Naive thymus-derived CD4-positive, alpha-beta T cell (primary cell): ENCODE measurements at regions not wholly inside any gene's neighbourhood (a gene's known extent, or its start where the extent isn't known, plus 50 kb on each side); places are given as distances from the start of the nearest gene placed in this dataset.
A peak's percentile ranks its signal among the peaks of the same experiment; 100 is the strongest.

Experiments
- ATAC-seq: fragments of 150-1000 bp; cut with Tn5 transposase; 2 replicates; pipeline ENCODE4 v1.10.0; 2021; ENCODE audit warnings: mild to moderate bottlenecking, moderate library complexity
- CTCF ChIA-PET: fragments of 350-600 bp; sonication (Branson Sonifier 250); formaldehyde crosslinking; loops from one replicate; lab custom pipeline; 2021; ENCODE audit warnings: antibody characterized with exemption; lab: Charles Lee
- POLR2A ChIA-PET: fragments of 350-600 bp; sonication (Branson Sonifier 250); formaldehyde crosslinking; loops from one replicate; lab custom pipeline; 2021; ENCODE audit warnings: antibody characterized with exemption, inconsistent platforms; lab: Charles Lee
- DNase-seq, 9 donors: peaks; one replicate each; pipeline versions ENCODE4 v3.0.0 to v3.0.0-alpha.2; 2020 to 2022; ENCODE audit warnings: mixed read lengths in 1 of 9
- H3K27ac ChIP-seq: one replicate; pipeline ENCODE4 v1.7.0; 2013; ENCODE audit warnings: mild to moderate bottlenecking, low read depth, low read length, moderate library complexity
- H3K27me3 ChIP-seq, 2 donors: one replicate each; pipeline ENCODE4 v1.7.0; 2013; ENCODE audit warnings: low read length in 2 of 2, mild to moderate bottlenecking in 2 of 2, moderate library complexity in 2 of 2; ENCODE audit not compliant: control insufficient read depth in 2 of 2, insufficient read depth in 2 of 2
- H3K36me3 ChIP-seq, 3 experiments: 1 replicate in 2 of 3; 2 replicates in 1 of 3; pipeline ENCODE4 v1.7.0; 2013; ENCODE audit warnings: low read length in 3 of 3, mild to moderate bottlenecking in 3 of 3, moderate library complexity in 1 of 3; ENCODE audit not compliant: insufficient read depth in 3 of 3, control insufficient read depth in 2 of 3
- H3K4me1 ChIP-seq, 2 donors: one replicate each; pipeline ENCODE4 v1.7.0; 2013; ENCODE audit warnings: low read length in 2 of 2, mild to moderate bottlenecking in 2 of 2, moderate library complexity in 1 of 2; ENCODE audit not compliant: control insufficient read depth in 2 of 2, insufficient read depth in 2 of 2
- H3K4me3 ChIP-seq: 2 replicates; pipeline ENCODE4 v1.7.0; 2013; ENCODE audit warnings: mild to moderate bottlenecking, low read length
- H3K9me3 ChIP-seq, 3 experiments: 1 replicate in 2 of 3; 2 replicates in 1 of 3; pipeline ENCODE4 v1.7.0; 2013; ENCODE audit warnings: low read length in 3 of 3; ENCODE audit not compliant: control insufficient read depth in 2 of 3
- H3K27ac Mint-ChIP-seq, 9 donors: one replicate each; pipeline ENCODE4 v1.8.0; 2020 to 2022; ENCODE audit warnings: mixed read lengths in 9 of 9, mild to moderate bottlenecking in 8 of 9, moderate library complexity in 5 of 9, inconsistent platforms in 2 of 9
- H3K27me3 Mint-ChIP-seq, 5 donors: one replicate each; pipeline ENCODE4 v1.8.0; 2021 to 2022; ENCODE audit warnings: mixed read lengths in 5 of 5, mild to moderate bottlenecking in 1 of 5
- H3K36me3 Mint-ChIP-seq, 5 donors: one replicate each; pipeline ENCODE4 v1.8.0; 2020 to 2022; ENCODE audit warnings: mixed read lengths in 5 of 5, mild to moderate bottlenecking in 3 of 5, inconsistent platforms in 1 of 5
- H3K4me1 Mint-ChIP-seq, 7 donors: one replicate each; pipeline ENCODE4 v1.8.0; 2020 to 2022; ENCODE audit warnings: mixed read lengths in 7 of 7, mild to moderate bottlenecking in 3 of 7, inconsistent platforms in 1 of 7
- H3K4me3 Mint-ChIP-seq, 10 donors: one replicate each; pipeline ENCODE4 v1.8.0; 2020 to 2022; ENCODE audit warnings: mild to moderate bottlenecking in 10 of 10, mixed read lengths in 10 of 10, moderate library complexity in 6 of 10, inconsistent platforms in 2 of 10
- H3K9me3 Mint-ChIP-seq, 11 donors: one replicate each; pipeline ENCODE4 v1.8.0; 2020 to 2022; ENCODE audit warnings: mixed read lengths in 11 of 11, mild to moderate bottlenecking in 4 of 11, inconsistent platforms in 1 of 11, moderate library complexity in 1 of 11
- intact Hi-C, 2 donors: fragments of 100-400 bp; cut with micrococcal nuclease; formaldehyde crosslinking; loops; one replicate each; pipeline ENCODE4 v1.15.1; 2023

DNA sequence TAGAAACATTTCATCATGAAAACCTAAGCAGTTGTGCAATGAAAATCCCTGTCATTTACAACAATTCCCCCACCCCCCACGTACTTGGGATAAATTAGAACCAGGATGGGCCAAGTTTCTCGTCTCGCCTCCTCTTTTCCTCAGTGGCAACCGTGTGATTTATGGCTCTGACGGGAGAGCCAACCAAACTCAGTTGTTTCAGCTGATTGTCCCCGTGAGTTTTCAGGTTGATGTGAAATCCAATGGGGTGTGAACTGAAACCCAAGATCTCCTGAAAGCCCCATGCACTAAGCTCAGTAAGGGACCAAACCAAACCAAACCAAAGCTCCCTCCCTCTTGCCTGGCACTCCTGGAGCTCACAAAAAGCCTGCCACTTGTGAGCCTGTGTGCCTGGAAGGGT lies 138.7 kb upstream of the SLC24A2 start:
- no peaks in the 10 kb centered on the region for H3K9me3 ChIP-seq
- peak overlapping the region in 1 of 10 donors; percentile 30 for H3K4me3 Mint-ChIP-seq
- peaks cover 0 to 41% (median 8%) of the 10 kb centered on the region in 7 donors for H3K4me1 Mint-ChIP-seq
- H3K36me3 ChIP-seq, result no peaks in the 10 kb centered on the region
- H3K36me3 Mint-ChIP-seq, result no peaks in the 10 kb centered on the region
- H3K27me3 Mint-ChIP-seq, result peaks cover 0 to 11% (median 0%) of the 10 kb centered on the region in 5 donors
- H3K27me3 ChIP-seq, result no peaks in the 10 kb centered on the region
- intact Hi-C loops, result loop anchor here (2.0 to 10.0 kb wide), 13 partner anchors 115 to 1861 kb away; partner anchors contain the start of gene FOCAD (in 2 of the 2)
- no peaks in the 10 kb centered on the region for H3K9me3 Mint-ChIP-seq
- H3K4me3 ChIP-seq, result no peak overlapping the region
- H3K27ac Mint-ChIP-seq, result no peak overlapping the region
- peaks cover 0 to 7% of the 10 kb centered on the region in 2 donors for H3K4me1 ChIP-seq
- no peak for ATAC-seq
- ChIA-PET CTCF (interaction anchor here (0.8 to 7.4 kb wide), 6 partner anchors 16 to 1183 kb away, joined by 3 to 65 read pairs (median 4); no protein-coding TSS in a partner anchor), POLR2A (interaction anchor here (0.8 kb wide), 1 partner anchor 16 kb away, joined by 3 read pairs; no protein-coding TSS in a partner anchor)
- no peak overlapping the region for H3K27ac ChIP-seq
- no peak for DNase-seq

DNA sequence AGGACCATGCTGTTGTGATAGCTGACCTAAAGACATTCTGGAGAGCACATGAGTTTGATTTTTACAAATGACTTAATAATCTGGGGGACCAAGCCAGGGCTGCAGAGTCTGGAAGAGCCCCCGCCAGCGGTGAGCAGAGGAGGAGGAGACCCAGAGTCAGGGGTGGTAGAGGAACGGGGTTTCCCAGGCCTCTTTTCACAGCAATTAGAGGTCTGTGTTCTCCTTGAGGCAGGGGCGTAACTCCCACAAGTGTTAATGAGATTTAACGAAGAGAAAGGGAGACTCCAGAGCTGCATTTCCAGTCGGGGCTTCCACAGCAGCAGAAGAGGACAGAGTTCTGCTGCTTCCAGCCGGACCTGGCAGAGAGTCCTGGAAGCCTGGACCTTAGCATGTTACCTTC lies 137.9 kb upstream of the SLC24A2 start:
- no peaks in the 10 kb centered on the region for H3K36me3 ChIP-seq
- Mint-ChIP-seq H3K27ac (peak overlapping the region in 1 of 9 donors; percentile 52), H3K4me1 (peaks cover 0 to 41% (median 8%) of the 10 kb centered on the region in 7 donors), H3K27me3 (peaks cover 0 to 11% (median 3%) of the 10 kb centered on the region in 5 donors), H3K4me3 (peak overlapping the region in 5 of 10 donors; percentile 74 to 82 (median 79)), H3K9me3 (no peaks in the 10 kb centered on the region), H3K36me3 (no peaks in the 10 kb centered on the region)
- ChIA-PET CTCF (interaction anchor here (0.8 to 7.4 kb wide), 4 partner anchors 17 to 1184 kb away, joined by 3 to 65 read pairs (median 12); no protein-coding TSS in a partner anchor), POLR2A (no interaction called here)
- no peak for ATAC-seq
- intact Hi-C loops, result loop anchor here (1.0 to 10.0 kb wide), 20 partner anchors 116 to 1862 kb away; partner anchors contain the start of gene FOCAD (in 2 of the 2)
- H3K4me3 ChIP-seq, result no peak overlapping the region
- H3K9me3 ChIP-seq, result no peaks in the 10 kb centered on the region
- no peak for DNase-seq
- H3K4me1 ChIP-seq, result peaks cover 0 to 7% of the 10 kb centered on the region in 2 donors
- no peaks in the 10 kb centered on the region for H3K27me3 ChIP-seq
- H3K27ac ChIP-seq, result no peak overlapping the region

DNA sequence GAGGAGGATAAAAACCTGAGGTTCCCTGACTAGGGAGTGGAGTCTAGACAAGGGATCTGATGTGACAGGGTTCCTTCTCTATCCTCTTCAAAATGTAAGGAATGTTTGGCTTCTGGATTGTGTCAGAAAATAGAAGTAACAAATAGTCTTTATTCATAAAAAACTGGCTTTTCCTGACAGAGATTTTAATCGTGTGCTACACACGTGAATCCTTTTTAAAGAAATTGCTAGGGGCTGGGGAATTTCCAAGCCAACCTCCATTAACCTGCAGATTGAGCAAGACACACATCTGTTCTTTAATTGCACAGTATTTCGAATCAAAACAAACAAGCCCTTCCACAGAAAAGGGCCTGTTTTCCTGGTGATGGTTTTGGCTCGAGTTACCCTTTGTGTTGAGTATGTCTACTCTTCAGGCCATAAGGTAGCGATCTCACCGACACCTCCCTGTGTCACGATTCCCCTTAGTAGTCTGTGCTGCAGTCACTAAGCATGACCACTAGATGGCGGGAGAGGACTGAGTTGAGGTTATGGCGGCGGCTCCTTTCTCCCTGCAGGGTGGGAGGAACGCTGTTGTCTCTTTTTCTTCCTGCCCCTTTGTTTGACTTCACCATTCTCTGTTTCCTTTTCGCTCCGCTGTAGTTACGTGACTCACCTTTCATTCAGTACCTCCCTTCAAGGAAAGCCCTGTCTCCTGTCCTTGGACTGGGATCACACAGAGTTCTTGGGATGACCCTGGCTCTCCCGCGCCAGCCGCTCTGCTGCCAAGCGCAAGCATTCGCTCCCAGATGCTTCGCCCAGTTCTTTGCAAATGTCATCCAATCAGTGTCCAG lies 137.1 kb upstream of the SLC24A2 start:
- no peaks in the 10 kb centered on the region for H3K9me3 ChIP-seq
- peak overlapping the region; percentile 42 for H3K4me3 ChIP-seq
- ChIA-PET CTCF (interaction anchor here (0.6 to 7.4 kb wide), 6 partner anchors 18 to 1185 kb away, joined by 3 to 65 read pairs (median 4); no protein-coding TSS in a partner anchor), POLR2A (no interaction called here)
- Mint-ChIP-seq H3K36me3 (no peaks in the 10 kb centered on the region), H3K4me3 (peak overlapping the region; percentile 69 to 84 (median 79)), H3K27me3 (peaks cover 0 to 14% (median 3%) of the 10 kb centered on the region in 5 donors), H3K27ac (peak overlapping the region in 7 of 9 donors; percentile 23 to 53 (median 35)), H3K4me1 (peaks cover 0 to 39% (median 8%) of the 10 kb centered on the region in 7 donors), H3K9me3 (no peaks in the 10 kb centered on the region)
- no peak overlapping the region for H3K27ac ChIP-seq
- peaks cover 0 to 7% of the 10 kb centered on the region in 2 donors for H3K4me1 ChIP-seq
- H3K36me3 ChIP-seq, result no peaks in the 10 kb centered on the region
- ATAC-seq (peak; percentile 99), DNase-seq (peak; percentile 54 to 87 (median 82))
- no peaks in the 10 kb centered on the region for H3K27me3 ChIP-seq
- intact Hi-C loops, result loop anchor here (1.0 to 10.0 kb wide), 20 partner anchors 116 to 1863 kb away; partner anchors contain the start of gene FOCAD (in 2 of the 2)

DNA sequence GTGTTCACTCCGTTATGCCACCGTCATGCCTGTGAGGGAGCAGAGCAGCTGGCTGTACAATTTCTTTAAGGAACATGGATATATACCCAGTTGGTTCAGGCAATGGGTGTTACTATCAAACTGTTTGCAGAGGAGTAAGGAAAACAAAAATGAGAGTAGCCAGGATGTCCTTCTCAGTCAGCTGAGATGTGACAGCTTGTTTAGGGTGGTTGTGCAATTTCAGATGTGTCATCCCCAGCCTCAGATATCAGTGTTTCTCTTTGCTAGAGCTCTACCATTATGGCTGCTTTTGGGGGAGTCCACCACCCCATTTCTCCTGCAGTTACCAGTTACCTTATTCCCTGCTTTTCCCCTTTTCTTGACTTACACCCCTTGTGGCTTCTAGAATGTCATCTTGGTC lies 135.2 kb upstream of the SLC24A2 start:
- DNase-seq (no peak), ATAC-seq (no peak)
- POLR2A ChIA-PET, result no interaction called here
- Mint-ChIP-seq H3K27ac (no peak overlapping the region), H3K4me1 (peaks cover 0 to 34% (median 8%) of the 10 kb centered on the region in 7 donors), H3K27me3 (peaks cover 9 to 19% (median 14%) of the 10 kb centered on the region in 5 donors), H3K36me3 (no peaks in the 10 kb centered on the region), H3K4me3 (no peak overlapping the region), H3K9me3 (no peaks in the 10 kb centered on the region)
- intact Hi-C loops, result loop anchor here in 1 of 2 donors (10.0 kb wide), 1 partner anchor 429 kb away; no protein-coding TSS in a partner anchor
- CTCF ChIA-PET, result interaction anchor here (0.5 to 7.4 kb wide), 4 partner anchors 628 to 1403 kb away, joined by 3 to 65 read pairs (median 8); no protein-coding TSS in a partner anchor
- Histone ChIP-seq H3K9me3 (no peaks in the 10 kb centered on the region), H3K4me3 (no peak overlapping the region), H3K4me1 (peaks cover 0 to 7% of the 10 kb centered on the region in 2 donors), H3K36me3 (no peaks in the 10 kb centered on the region), H3K27me3 (no peaks in the 10 kb centered on the region), H3K27ac (no peak overlapping the region)

DNA sequence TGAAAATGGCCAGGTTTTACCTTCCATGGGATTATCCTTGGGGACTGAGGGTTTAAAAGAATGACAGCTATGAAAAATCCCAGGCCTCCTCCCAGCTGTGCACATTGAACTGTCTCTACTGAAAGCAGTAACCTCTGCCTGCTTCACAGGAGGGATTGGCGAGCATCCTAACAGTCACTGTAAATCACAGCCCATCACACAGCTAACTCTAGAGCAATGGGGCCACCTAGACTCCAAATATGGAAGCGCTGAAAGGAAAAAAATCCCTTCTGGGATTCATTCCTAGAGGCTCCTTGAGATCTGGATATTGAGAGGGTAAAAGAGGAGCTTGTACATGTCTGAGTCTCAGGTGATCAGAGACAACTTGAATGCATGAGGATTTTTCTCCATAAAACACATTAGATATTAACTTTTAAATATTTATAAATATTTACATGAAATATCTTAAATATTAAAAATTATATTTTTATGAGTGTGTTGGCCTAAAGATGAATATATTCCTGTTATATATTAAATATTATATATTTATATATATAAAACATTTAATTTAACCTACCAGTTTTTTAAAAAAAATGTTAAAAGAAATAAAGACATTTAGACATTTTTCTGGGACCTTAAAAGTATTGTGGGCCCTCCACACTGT lies 133.8 kb upstream of the SLC24A2 start:
- ChIA-PET POLR2A (interaction anchor here (1.0 kb wide), 1 partner anchor 8 kb away, joined by 3 read pairs; no protein-coding TSS in a partner anchor), CTCF (interaction anchor here (0.5 to 1.1 kb wide), 3 partner anchors 369 to 1195 kb away, joined by 3 to 4 read pairs (median 4); no protein-coding TSS in a partner anchor)
- H3K27ac Mint-ChIP-seq, result no peak overlapping the region
- intact Hi-C loops, result loop anchor here in 1 of 2 donors (10.0 kb wide), 1 partner anchor 428 kb away; no protein-coding TSS in a partner anchor
- H3K27ac ChIP-seq, result no peak overlapping the region
- H3K27me3 Mint-ChIP-seq, result peaks cover 19 to 28% (median 22%) of the 10 kb centered on the region in 5 donors
- DNase-seq (no peak), ATAC-seq (no peak)
- H3K36me3 Mint-ChIP-seq, result no peaks in the 10 kb centered on the region
- no peaks in the 10 kb centered on the region for H3K36me3 ChIP-seq
- peaks cover 0 to 7% of the 10 kb centered on the region in 2 donors for H3K4me1 ChIP-seq
- no peaks in the 10 kb centered on the region for H3K9me3 ChIP-seq
- peaks cover 0 to 32% (median 7%) of the 10 kb centered on the region in 7 donors for H3K4me1 Mint-ChIP-seq
- no peaks in the 10 kb centered on the region for H3K27me3 ChIP-seq
- no peak overlapping the region for H3K4me3 Mint-ChIP-seq
- no peaks in the 10 kb centered on the region for H3K9me3 Mint-ChIP-seq
- H3K4me3 ChIP-seq, result no peak overlapping the region

DNA sequence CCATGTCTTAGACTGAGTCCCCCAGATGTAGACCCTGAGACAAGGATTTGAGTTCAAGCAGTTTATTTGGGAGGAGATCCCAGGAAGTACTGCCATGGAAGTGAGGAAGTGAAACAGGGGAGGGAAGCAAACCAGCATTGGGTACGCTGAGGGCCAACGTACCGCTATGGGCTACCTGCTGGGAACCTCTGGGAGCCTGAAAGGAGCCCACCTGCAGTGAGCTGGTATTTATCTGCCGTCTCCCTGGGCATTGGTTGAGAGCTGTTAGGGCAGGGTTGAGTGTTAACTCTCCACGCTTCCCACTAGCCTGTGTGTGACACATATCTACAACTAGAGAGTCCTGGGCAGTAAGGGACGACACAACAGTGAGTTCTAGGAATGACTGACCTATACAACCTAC lies 131.6 kb upstream of the SLC24A2 start:
- no peaks in the 10 kb centered on the region for H3K27me3 ChIP-seq
- peaks cover 0 to 15% (median 0%) of the 10 kb centered on the region in 7 donors for H3K4me1 Mint-ChIP-seq
- no peak overlapping the region for H3K27ac Mint-ChIP-seq
- H3K4me3 Mint-ChIP-seq, result no peak overlapping the region
- ChIA-PET CTCF (no interaction called here), POLR2A (no interaction called here)
- ATAC-seq (no peak), DNase-seq (no peak)
- no peaks in the 10 kb centered on the region for H3K4me1 ChIP-seq
- H3K9me3 Mint-ChIP-seq, result no peaks in the 10 kb centered on the region
- no peak overlapping the region for H3K4me3 ChIP-seq
- intact Hi-C loops, result loop anchor here in 1 of 2 donors (10.0 kb wide), 1 partner anchor 426 kb away; no protein-coding TSS in a partner anchor
- H3K9me3 ChIP-seq, result no peaks in the 10 kb centered on the region
- no peaks in the 10 kb centered on the region for H3K36me3 ChIP-seq
- H3K27me3 Mint-ChIP-seq, result peaks cover 19 to 37% (median 22%) of the 10 kb centered on the region in 5 donors
- no peak overlapping the region for H3K27ac ChIP-seq
- H3K36me3 Mint-ChIP-seq, result no peaks in the 10 kb centered on the region
